HuH-7.5 (cell line): ENCODE measurements at regions not wholly inside any gene's neighbourhood (a gene's known extent, or its start where the extent isn't known, plus 50 kb on each side); places are given as distances from the start of the nearest gene placed in this dataset.
A peak's percentile ranks its signal among the peaks of the same experiment; 100 is the strongest.
"Not testable (repeated sequence)": the region's sequence is repeated elsewhere in the genome, so short reads cannot be mapped to it uniquely, and the experiment has no call there.

Experiments used
- DNase-seq: peaks from one replicate; pipeline ENCODE4 v3.0.0; 2011; ENCODE audit warnings: low spot score

DNA sequence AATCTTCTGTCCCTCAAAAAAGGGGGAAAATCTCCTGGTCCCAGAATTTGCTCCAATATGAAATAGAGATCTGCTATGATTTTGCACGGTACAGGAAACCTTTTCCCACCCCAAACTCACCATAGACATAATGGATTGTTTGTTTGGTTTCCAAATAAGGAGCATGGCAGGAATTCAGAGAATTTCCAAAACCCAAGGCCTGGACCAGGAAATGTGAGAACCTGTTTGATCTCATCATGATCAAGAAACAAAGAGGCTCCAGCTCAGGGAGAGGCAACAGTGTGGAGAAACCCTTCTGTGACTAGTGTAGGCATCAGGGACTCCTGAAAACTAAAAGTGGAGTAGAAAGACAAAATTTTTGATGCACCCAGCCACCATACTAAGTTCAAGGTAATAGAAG, 1548.1 kb upstream of the LRRTM3 start:
- DNase-seq, result no peak

DNA sequence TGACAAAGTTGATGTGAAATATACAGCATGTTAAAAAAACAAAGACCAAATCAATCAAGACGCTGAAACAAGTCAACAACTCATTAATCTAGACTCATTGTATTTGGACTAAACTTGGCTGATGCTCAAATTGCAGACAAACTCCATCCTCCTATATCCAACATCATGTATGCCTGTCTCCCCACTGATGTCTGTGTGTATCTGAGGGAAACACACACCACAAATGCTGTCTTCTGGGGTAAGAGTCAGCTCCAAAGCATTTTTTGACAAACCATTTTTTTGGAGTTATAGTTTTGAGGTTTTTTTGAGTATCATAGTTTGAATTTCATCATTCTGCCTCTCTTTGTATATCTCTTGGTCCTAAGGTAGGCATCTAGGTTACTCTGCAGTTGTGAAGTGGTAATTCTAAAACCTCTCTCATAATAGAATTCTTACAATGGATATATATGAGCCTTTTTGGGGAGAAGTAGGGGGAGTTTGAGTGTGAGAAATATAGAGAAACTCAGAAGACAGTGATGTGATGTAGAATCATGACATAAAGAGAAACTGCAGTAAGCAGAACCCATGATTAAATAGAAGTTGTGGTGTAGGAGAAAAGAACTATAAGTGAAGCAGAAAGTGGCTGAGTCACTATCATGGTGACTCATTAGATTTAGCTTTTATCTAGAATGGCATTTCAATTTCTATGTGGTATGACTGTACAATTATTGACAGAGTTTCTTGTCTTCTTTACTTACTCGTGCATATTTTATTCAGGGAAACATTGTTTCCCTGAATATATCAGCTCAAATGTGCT, 1531.1 kb upstream of the LRRTM3 start:
- DNase-seq, result no peak

DNA sequence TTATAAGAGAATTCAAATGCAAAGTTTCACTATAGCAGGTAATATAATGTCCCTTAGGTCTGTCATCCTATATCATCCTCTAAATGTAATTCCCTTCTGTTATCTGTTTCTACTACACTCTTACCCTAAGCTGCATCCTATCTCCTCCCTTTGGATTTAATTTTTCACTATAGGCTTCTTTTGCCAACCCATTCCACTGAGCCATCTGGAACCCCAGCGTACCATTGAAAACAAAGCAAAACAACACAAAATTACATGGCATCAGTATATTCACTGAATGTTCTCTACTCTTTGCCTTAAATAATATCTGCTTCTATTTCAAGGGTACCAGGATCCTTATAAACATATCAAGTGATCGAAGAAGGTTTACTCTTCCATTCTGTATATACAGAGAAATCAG, 1530.2 kb upstream of the LRRTM3 start:
- no peak for DNase-seq

DNA sequence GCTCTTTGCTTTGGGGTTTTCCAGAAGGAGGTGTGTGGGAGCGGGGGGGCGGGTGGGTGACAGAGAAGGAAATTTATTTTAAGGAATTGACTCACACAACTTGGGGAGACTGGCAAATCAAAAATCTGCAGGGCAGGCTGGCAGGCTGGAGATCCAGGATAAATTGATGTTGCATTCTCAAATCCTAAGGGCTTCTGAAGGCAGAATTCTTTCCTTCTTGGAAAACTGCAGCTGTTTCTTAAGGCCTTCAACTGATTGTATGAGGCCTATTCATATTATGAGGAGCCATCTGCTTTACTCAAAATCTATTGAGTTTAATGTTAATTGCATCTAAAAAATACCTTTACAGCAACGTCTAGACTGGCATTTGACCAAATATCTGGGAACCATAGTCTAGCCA, 1528.8 kb upstream of the LRRTM3 start:
- DNase-seq, result no peak

DNA sequence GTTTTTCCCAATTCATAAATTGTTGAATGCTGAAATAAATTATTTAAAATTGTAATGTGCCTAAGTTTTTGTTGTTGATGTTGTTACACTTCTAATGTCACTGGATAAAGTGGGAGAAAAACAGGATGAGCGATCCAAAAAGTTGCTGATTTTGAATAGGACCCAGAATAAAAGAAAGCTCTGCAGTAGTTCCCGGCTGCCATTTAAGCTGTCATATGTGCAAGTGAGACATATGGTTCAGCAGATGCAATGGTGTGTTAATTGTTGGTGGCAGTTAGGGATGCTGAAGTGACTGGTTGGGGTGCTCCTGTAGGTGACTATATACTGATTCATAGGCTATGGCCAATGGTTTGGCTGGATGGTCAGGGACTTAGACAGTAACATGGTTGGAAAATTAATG, 1517.4 kb upstream of the LRRTM3 start:
- no peak for DNase-seq

DNA sequence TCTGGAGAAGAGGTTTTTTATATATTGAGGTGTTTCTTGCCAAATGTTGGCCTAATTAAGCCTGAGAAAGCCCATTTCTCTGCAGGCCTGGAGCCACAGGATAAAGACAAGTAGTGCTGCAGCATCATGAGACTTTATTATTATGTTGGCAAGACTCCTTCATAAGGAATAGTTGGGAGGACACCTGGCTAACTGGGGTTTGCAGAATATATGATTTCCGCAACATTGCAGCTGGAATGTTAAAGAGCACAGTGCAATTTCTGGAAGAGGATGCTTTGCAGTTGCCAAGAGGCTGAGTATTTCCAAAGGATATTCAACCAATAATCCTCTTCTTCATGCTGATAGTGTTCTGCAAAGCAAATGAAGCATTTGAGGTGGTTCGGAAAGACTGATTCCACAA, 1512.8 kb upstream of the LRRTM3 start:
- DNase-seq, result no peak

DNA sequence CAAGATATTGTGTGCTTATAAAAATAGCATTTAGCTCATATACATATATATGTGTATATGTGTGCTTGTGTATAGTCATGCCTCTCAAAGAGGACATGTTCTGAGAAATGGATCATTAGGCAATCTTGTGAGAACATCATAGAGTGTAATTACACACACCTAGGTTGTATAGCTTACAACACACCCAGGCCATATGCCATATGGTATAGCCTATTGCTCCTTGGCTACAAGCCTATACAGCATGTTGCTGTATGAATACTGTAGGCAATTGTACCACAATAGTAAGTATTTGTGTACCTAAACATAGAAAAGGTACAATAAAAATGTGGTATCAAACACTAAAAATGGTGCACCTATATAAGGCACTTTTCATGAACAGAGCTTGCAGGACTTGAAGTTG, 1510.5 kb upstream of the LRRTM3 start:
- DNase-seq, result no peak

DNA sequence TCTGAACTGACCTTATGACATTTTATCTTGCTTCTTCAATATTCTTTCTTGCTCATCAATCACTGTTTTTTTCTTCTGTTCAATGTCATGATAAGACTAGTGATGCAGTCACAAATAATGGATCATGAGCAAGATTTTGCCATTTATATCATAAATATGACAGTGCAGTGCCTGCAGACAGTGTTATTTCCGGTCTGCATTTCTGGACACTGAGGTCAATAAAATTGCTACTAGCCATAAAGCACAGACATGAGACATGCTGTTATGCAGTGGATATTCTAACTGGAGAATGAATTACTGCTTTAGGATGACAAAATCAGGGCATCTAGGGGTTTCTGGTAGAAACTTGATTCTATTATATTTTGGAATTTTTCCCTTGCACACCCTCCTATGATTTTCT, 1509.7 kb upstream of the LRRTM3 start:
- DNase-seq, result no peak

DNA sequence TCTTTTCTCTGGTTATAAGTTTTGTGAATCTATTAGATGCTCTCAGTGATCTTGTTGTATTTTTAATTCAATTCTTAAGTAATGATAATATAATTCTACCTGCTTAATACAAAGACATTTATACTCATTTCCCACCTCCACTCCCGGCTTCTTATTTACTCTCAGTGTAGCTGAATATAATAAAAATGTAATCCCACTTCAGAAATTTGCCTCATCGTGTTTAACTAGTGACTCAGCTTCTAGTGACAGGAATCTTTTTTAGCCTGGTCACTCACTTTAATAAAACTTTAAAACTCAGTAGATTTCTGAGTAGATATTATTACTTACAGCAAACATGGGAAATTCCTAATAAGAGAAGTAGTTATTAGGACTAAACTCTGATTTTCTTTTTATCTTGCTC, 1506.2 kb upstream of the LRRTM3 start:
- no peak for DNase-seq

DNA sequence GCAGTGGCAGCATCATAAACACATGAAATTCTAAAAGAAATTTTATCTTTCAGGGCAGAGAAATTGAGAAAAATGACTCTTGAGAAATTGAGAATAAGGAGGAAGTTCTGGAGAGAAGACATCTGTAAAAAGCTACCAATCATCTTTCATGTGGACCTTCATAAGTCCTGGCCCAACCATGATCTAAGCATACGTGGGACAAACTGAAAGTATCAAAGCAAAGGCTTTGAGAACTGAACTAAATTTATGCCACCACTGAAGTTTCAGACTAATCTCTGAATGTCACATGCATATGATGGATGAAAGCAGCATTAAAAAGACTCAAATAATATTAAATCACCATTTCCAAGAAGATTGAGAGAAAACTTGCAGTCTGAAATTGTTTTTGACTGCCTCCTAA, 1502.8 kb upstream of the LRRTM3 start:
- DNase-seq, result no peak

DNA sequence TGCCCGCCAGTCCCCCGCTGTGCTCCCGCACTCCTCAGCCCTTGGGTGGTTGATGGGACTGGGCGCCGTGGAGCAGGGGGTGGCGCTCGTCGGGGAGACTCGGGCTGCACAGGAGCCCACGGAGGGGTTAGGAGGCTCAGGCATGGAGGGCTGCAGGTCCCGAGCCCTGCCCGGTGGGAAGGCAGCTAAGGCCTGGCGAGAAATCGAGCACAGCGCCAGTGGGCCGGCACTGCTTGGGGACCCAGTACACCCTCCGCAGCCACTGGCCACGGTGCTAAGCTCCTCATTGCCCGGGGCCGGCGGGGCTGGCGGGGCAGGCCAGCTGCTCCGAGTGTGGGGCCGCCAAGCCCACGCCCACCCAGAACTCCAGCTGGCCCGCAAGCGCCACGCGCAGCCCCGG, 1496.5 kb upstream of the LRRTM3 start:
- not testable (repeated sequence) for DNase-seq

DNA sequence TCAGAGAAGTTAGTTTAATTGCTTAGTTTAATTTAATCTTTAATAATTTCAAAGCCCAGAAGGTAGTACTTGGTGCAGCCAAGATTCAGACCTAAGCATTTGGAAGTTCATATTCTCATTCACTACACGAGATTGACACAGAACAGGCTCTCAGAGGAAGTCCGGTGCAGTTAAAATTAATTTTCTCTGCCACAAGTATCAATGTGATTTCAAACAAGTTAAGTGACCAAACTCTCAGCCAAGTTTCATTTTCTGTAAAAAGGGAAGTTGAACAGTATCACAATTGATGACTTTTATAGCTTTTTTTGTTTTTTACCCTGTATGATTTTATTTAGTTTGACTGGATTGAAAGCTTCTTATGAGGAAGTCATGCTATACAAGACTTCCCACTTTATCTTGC, 1494.9 kb upstream of the LRRTM3 start:
- no peak for DNase-seq

DNA sequence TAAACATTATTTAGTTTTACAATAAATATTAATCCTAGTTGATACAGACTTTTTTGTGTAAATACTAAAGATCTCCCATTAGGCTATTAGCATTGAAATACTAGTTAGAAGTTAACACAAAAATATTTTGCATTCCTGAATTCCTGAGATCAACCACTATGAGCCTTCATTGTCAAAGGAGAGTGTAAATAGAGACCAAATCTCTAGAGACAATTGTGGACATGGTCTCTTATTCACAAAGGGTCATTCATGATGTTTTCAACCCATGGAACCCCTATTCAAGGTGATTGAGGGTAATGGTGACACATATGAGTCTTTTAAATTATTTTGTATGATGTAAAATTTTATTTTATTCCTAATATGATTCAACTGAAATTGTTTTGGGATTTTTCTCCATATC, 1454.8 kb upstream of the LRRTM3 start:
- DNase-seq, result no peak

DNA sequence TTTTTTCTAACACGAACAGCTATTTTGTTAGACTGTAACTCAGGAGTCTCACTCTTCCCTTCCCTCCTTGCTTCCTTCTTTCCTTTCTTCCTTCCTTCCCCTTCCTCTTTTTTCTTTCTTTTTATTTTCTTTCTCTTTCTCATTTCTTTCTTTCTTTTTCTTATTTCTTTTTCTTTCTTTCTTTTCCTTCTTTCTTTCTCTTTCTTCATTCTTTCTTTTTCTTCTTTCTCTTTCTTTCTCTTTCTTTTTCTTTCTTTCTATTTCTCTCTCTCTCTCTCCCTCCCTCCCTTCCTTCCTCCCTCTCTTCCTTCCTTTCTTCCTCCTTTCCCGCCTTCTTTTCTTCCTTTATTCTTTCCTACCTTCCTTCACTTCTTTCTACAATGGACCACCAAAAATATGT, 1443.0 kb upstream of the LRRTM3 start:
- DNase-seq, result no peak

DNA sequence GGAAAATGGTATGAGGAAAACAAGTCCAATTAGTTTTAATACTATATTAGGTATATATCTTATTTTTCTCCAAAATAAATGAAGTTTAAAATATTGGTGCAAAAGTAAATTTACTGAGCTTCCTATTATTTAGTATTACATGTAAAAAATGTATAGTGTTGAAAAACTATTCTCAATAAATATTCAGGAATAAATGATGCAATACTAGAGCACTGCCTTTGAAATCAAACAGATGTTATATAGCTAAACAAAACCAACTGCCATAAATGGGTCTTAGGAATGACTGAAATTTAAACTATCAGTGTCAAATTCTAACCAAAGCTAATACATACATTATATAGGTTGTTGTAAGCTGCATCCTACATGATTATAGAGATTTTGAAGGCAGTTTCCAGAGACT, 1434.0 kb upstream of the LRRTM3 start:
- no peak for DNase-seq

DNA sequence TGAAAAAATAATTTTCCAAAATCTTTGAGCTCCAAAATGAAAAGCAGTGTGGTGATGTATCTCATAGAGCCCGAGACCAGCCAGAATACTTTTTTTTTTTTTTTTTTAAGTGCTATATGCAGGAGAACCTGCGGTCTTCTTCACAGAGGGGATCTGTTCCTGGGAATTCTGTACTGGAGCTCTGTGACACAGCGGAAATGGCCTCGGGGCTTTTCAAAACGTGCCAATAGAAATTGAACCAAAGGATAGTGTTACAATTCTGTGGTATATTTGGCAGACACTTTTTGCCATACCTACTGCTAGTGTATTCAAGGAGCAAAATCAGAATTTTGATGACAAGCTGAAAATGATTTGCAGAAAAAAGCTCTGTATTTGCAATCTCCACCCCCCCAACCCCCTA, 1429.3 kb upstream of the LRRTM3 start:
- no peak for DNase-seq

DNA sequence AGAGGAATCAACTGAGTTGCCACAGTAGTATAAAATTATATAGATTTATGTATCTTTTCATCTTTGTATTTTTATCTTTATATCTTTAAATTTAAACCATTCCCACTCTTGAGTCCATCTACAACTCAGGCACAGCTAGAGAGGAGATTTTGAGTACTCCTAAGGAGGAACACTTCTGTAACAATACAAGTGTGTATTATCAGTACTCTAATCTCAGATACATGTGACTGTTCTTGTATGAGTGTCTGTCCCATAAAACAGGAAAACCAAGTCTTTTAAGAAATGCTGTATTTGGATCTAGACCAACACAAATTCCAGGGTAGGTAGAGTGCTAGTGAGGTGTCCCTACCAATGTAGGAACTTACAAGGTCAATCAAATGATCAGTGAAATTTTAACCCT, 1428.0 kb upstream of the LRRTM3 start:
- DNase-seq, result no peak

DNA sequence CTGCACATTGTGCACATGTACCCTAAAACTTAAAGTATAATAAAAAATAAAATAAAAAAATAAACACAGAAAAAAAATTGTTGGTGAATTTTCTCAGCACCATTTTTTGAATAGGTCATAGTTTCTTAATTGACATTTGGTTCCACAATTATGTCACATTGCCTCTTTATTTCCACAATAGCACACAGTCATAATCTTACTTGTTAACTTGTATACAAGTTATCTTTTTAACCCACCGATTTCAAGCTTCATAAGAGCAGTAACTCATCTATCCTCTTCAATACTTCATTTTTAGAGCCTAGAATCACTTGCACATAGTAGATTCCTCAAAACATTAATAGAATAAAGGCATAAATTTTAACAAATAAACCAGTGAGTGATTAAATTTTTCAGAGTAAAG, 1425.1 kb upstream of the LRRTM3 start:
- no peak for DNase-seq

DNA sequence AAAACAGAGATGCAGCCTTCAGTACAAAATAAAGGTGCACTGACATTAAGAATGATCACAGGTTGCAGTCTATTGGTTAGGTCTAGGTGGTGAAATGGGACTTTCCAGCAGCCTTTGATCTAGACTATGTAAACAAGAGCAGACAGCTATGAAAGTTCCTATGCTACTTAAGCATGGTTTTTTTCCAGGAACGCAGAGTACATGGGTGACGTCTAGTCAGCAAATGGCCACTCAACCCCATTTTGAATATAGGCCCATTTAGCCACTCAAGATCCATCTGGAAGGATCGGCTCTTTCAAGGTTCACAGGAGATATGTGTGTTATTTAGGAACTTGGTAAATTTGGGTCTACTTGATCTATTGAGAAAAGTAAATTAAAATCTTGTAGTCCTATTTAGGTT, 1424.6 kb upstream of the LRRTM3 start:
- DNase-seq, result peak; percentile 10

DNA sequence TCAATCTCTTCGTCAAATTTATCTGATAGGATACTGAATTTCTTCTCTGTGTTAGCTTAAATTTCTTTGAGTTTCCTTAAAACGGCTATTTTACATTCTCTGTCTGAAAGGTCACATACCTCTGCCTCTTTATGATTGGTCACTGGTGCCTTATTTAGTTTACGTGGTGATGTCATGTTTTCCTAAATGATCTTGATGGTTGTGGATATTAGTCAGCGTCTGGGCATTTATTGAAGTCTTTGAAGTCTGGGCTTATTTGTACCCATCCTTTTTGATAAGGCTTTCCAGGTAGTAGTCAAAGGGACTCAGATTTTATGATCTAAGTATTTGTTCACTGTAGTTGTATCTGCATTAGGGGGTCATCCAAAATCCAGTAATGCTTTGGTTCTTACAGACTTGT, 1407.5 kb upstream of the LRRTM3 start:
- no peak for DNase-seq

DNA sequence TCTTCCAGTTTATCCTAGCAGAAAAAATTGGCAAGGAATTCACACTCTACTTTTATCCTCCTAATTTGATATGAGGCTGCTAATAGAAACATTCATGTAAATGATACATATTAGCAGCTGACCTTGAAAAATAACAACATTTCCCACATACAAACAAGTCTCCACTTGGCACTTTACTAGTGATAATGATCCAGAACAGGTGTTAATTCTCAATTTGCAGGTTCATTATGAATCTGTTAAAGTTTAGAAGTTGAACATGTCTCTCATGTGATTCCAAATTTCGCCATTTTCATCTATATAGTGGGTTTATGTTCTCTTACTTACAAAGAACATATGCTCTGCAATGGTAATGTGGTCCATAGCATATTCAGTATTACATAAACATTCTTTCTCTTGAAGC, 1396.8 kb upstream of the LRRTM3 start:
- DNase-seq, result no peak

DNA sequence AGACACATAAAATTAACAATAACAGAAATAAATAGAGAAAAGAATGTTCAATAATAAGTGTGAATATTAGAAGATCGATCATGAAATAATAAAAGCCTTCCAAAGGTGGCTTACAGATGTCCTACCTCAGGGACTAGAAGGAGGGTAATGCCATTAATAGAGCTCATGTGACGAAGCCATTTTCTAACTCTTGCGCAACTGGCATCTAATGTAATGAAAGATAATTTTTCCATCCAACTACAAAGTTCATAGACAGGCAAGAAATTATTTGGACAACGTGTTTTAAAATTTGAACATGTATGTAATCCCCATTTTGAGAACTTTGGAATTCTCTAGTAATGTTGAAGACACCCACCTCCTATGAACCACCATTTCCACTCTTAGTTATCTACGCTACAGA, 1394.3 kb upstream of the LRRTM3 start:
- no peak for DNase-seq

DNA sequence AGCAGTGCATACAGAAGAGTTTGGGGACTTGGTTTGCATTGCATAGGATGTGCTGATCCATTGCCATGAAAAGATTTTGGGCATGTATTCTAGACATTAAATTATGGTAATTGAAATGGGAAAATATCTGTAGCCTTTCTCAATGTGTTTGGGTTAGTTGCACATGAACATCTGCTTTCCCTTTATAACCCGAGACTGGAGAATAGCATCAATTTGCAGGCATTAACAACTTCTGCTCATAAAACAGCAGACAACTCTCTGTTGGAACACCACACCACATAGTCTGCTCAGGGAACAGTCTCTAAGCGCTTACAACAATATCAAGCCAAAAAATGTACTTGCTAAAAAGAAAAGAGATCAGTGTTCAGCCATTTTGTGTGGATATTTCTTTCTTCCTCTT, 1391.1 kb upstream of the LRRTM3 start:
- DNase-seq, result no peak

DNA sequence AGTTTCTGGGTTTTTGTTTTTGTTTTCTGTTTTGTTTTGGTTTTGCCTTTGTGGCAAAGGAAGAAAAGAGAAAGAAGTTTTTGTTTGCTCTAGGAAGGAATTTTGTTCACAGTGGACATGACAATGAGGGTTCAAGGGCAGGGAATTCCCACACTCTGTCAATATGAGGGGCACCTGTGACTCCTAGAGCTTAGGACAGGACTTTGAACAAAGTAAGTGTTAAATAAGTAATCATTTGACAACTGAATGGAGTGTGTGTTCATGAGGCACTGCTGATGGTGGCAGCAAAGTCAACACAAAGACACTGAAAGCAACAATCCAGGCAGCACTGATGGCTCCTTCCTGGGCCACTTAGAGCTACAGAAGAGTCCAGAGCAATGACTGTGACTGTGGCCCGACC, 1381.1 kb upstream of the LRRTM3 start:
- DNase-seq, result no peak

DNA sequence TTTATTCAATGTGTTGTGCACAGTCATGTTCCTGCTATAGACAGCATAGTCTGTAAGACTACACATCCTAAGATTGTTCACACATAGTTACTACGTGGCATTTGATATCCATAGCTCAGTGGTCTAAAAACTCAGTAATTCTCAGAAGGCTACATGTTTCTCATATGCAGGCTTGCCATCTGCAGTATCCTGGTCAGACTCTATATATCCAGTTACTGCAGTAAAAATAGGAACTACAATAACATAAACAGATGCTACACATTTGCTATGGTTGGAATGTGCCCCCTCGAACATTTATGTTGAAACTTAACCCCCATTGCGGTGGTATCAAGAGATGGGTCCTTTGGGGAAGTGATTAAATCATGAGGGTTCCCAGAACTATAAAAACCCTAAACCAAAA, 1377.8 kb upstream of the LRRTM3 start:
- no peak for DNase-seq
